Omental fat pad (tissue), 3 donors: ENCODE measurements at regions not wholly inside any gene's neighbourhood (a gene's known extent, or its start where the extent isn't known, plus 50 kb on each side); places are given as distances from the start of the nearest gene placed in this dataset.

Experiments
- ATAC-seq: fragments of 150-250 bp; one replicate; pipeline ENCODE4 v1.9.1; 2016; ENCODE audit warnings: mild to moderate bottlenecking, moderate library complexity; ENCODE audit not compliant: low FRiP score
- DNase-seq: peaks from one replicate; pipeline ENCODE4 v3.0.0-alpha.2; 2019; ENCODE audit warnings: low spot score
- CTCF ChIP-seq, 3 donors: fragments of 450-650 bp; IDR thresholded peaks; one replicate each; pipeline ENCODE4 v1.5.1; 2016 to 2017; ENCODE audit warnings: antibody characterized with exemption in 3 of 3, mild to moderate bottlenecking in 3 of 3, moderate library complexity in 2 of 3

- TF ChIP-seq CTCF (IDR thresholded peaks at IDR 0.05), result no peak
- DNase-seq (no peak), ATAC-seq (no peak)
Measured at GRCh38 chr5:8295141-8295540, 426.2 kb downstream of the MTRR start.

- no peak for ATAC-seq
Measured at GRCh38 chr5:8299716-8300115, 430.8 kb downstream of the MTRR start.

GRCh38 chr5:8304341-8304740 is 435.4 kb downstream of the MTRR start:
- ATAC-seq, result no peak
- TF ChIP-seq CTCF (IDR thresholded peaks at IDR 0.05), result no peak

More at GRCh38 chr5:8299716-8300115, 430.8 kb downstream of the MTRR start:
- no peak for TF ChIP-seq CTCF (IDR thresholded peaks at IDR 0.05)
- no peak for DNase-seq

GRCh38 chr5:8306288-8306896 is 437.4 kb downstream of the MTRR start:
- TF ChIP-seq CTCF (IDR thresholded peaks at IDR 0.05), result no peak
- no peak for ATAC-seq

More at GRCh38 chr5:8304341-8304740, 435.4 kb downstream of the MTRR start:
- DNase-seq, result no peak

GRCh38 chr5:8314965-8315364 is 446.0 kb downstream of the MTRR start:
- no peak for ATAC-seq

More at GRCh38 chr5:8306288-8306896, 437.4 kb downstream of the MTRR start:
- DNase-seq, result no peak

GRCh38 chr5:8316608-8317280 is 447.8 kb downstream of the MTRR start:
- ATAC-seq (no peak), DNase-seq (no peak)
- TF ChIP-seq CTCF (IDR thresholded peaks at IDR 0.05), result no peak

More at GRCh38 chr5:8314965-8315364, 446.0 kb downstream of the MTRR start:
- DNase-seq, result no peak
- no peak for TF ChIP-seq CTCF (IDR thresholded peaks at IDR 0.05)

- ATAC-seq (no peak), DNase-seq (no peak)
- no peak for TF ChIP-seq CTCF (IDR thresholded peaks at IDR 0.05)
Measured at GRCh38 chr5:8317335-8317734, 448.4 kb downstream of the MTRR start.
